Upper lobe of left lung (tissue), 6 donors: ENCODE measurements at regions not wholly inside any gene's neighbourhood (a gene's known extent, or its start where the extent isn't known, plus 50 kb on each side); places are given as distances from the start of the nearest gene placed in this dataset.

Source experiments
- ATAC-seq, 2 donors: fragments of 200-7000 bp; cut with Tn5 transposase; one replicate each; pipeline ENCODE4 v1.9.1; 2022; ENCODE audit warnings: mild to moderate bottlenecking in 2 of 2, moderate library complexity in 2 of 2; ENCODE audit not compliant: low FRiP score in 2 of 2
- DNase-seq, 2 donors: peaks; one replicate each; pipeline ENCODE4 v3.0.0-alpha.2; 2019 to 2020
- H3K27ac ChIP-seq, 4 donors: fragments of 200-600 bp; sonication (generic); one replicate each; pipeline ENCODE4 v1.5.1; 2016 to 2019
- H3K27me3 ChIP-seq, 4 donors: fragments of 200-600 bp; sonication (generic); one replicate each; pipeline ENCODE4 v1.5.1; 2017 to 2019
- H3K36me3 ChIP-seq, 4 donors: fragments of 200-600 bp; sonication (generic); one replicate each; pipeline ENCODE4 v1.5.1; 2016 to 2019
- H3K4me1 ChIP-seq, 4 donors: fragments of 200-600 bp; sonication (generic); one replicate each; pipeline ENCODE4 v1.5.1; 2018 to 2019
- H3K4me3 ChIP-seq, 4 donors: fragments of 200-600 bp; sonication (generic); one replicate each; pipeline ENCODE4 v1.5.1; 2017 to 2019; ENCODE audit warnings: mild to moderate bottlenecking in 2 of 4, moderate library complexity in 1 of 4
- H3K9me3 ChIP-seq, 4 donors: fragments of 200-600 bp; sonication (generic); one replicate each; pipeline ENCODE4 v1.5.1; 2018 to 2019
- CTCF ChIP-seq, 6 experiments: fragments of 450-650 bp in 4 of 6; fragments of 200-600 bp in 2 of 6; sonication (generic) in 2 of 6; IDR thresholded peaks; one replicate each; pipeline ENCODE4 v1.5.1; 2016 to 2019; ENCODE audit warnings: antibody characterized with exemption in 6 of 6
- EP300 ChIP-seq, 4 donors: sonication (generic); formaldehyde crosslinking; IDR thresholded peaks; one replicate each; pipeline ENCODE4 v1.5.1; 2017; ENCODE audit warnings: antibody characterized with exemption in 4 of 4, control low read depth in 2 of 4
- POLR2A ChIP-seq, 4 donors: fragments of 450-650 bp; IDR thresholded peaks; one replicate each; pipeline ENCODE4 v1.5.1; 2016 to 2017; ENCODE audit warnings: antibody characterized with exemption in 4 of 4, mild to moderate bottlenecking in 2 of 4
- POLR2AphosphoS5 ChIP-seq, 2 donors: sonication (generic); formaldehyde crosslinking; IDR thresholded peaks; one replicate each; pipeline ENCODE4 v1.5.1; 2017; ENCODE audit warnings: antibody characterized with exemption in 2 of 2
- WGBS, 2 donors: methylation state at CpG; one replicate each; pipeline ENCODE4 v1.1.5; 2017 to 2018; 5-methylcytosine and 5-hydroxymethylcytosine counted together
- donor health status: DM: no; HTN: no; CAD: no; lungs with moderate emphysema.
- donor health status: DM: no; HTN: yes; CAD: no; lungs with severe emphysema.

- H3K4me1 ChIP-seq: no peaks in the 10 kb centered on the region
- H3K27me3 ChIP-seq: no peaks in the 10 kb centered on the region
- ATAC-seq: no peak
- no peak overlapping the region for H3K4me3 ChIP-seq
- H3K36me3 ChIP-seq: no peaks in the 10 kb centered on the region
- TF ChIP-seq EP300 (IDR thresholded peaks at IDR 0.05): no peak
- no peak for TF ChIP-seq POLR2A (IDR thresholded peaks at IDR 0.05)
- TF ChIP-seq CTCF (IDR thresholded peaks at IDR 0.05): no peak
- no peak for TF ChIP-seq POLR2AphosphoS5 (IDR thresholded peaks at IDR 0.05)
- H3K9me3 ChIP-seq: no peaks in the 10 kb centered on the region
- WGBS, 2 donors: 81 to 86% methylated on average over 3 of the region's 3 CpGs
- no peak for DNase-seq
- no peak overlapping the region for H3K27ac ChIP-seq
Measured at GRCh38 chr2:67066782-67067181, 330.4 kb upstream of the ETAA1 start.

- DNase-seq (no peak), ATAC-seq (no peak)
- no peak for TF ChIP-seq CTCF (IDR thresholded peaks at IDR 0.05)
- TF ChIP-seq POLR2AphosphoS5 (IDR thresholded peaks at IDR 0.05): no peak
- no peak for TF ChIP-seq EP300 (IDR thresholded peaks at IDR 0.05)
- TF ChIP-seq POLR2A (IDR thresholded peaks at IDR 0.05): no peak
- Histone ChIP-seq H3K27ac (no peak overlapping the region), H3K4me1 (no peaks in the 10 kb centered on the region), H3K27me3 (no peaks in the 10 kb centered on the region), H3K9me3 (no peaks in the 10 kb centered on the region), H3K36me3 (no peaks in the 10 kb centered on the region), H3K4me3 (no peak overlapping the region)
Measured at GRCh38 chr2:67067656-67068055, 329.5 kb upstream of the ETAA1 start.

GRCh38 chr2:67070826-67071225 lies 326.3 kb upstream of the ETAA1 start:
- DNase-seq: no peak
- WGBS, 2 donors: 74 to 78% methylated on average over 1 of the region's 1 CpG
- no peak for TF ChIP-seq POLR2A (IDR thresholded peaks at IDR 0.05)
- TF ChIP-seq POLR2AphosphoS5 (IDR thresholded peaks at IDR 0.05): no peak
- no peak for TF ChIP-seq CTCF (IDR thresholded peaks at IDR 0.05)
- TF ChIP-seq EP300 (IDR thresholded peaks at IDR 0.05): no peak

GRCh38 chr2:67075056-67075455 lies 322.1 kb upstream of the ETAA1 start:
- Histone ChIP-seq H3K27ac (no peak overlapping the region), H3K4me1 (no peaks in the 10 kb centered on the region), H3K36me3 (no peaks in the 10 kb centered on the region), H3K9me3 (no peaks in the 10 kb centered on the region), H3K4me3 (no peak overlapping the region), H3K27me3 (no peaks in the 10 kb centered on the region)
- no peak for DNase-seq
- no peak for TF ChIP-seq POLR2AphosphoS5 (IDR thresholded peaks at IDR 0.05)
- TF ChIP-seq EP300 (IDR thresholded peaks at IDR 0.05): no peak
- no peak for TF ChIP-seq CTCF (IDR thresholded peaks at IDR 0.05)
- no peak for TF ChIP-seq POLR2A (IDR thresholded peaks at IDR 0.05)
- no peak for ATAC-seq
- 86 to 93% methylated on average over 7 of the region's 7 CpGs for WGBS, 2 donors

More at GRCh38 chr2:67070826-67071225, 326.3 kb upstream of the ETAA1 start:
- H3K27ac ChIP-seq: no peak overlapping the region
- no peaks in the 10 kb centered on the region for H3K27me3 ChIP-seq
- H3K9me3 ChIP-seq: no peaks in the 10 kb centered on the region
- no peaks in the 10 kb centered on the region for H3K4me1 ChIP-seq
- no peak for ATAC-seq
- no peaks in the 10 kb centered on the region for H3K36me3 ChIP-seq
- H3K4me3 ChIP-seq: no peak overlapping the region

- no peak overlapping the region for H3K4me3 ChIP-seq
- no peaks in the 10 kb centered on the region for H3K36me3 ChIP-seq
- ATAC-seq (no peak), DNase-seq (no peak)
- no peak overlapping the region for H3K27ac ChIP-seq
- 76 to 83% methylated on average over 3 of the region's 3 CpGs for WGBS, 2 donors
- peaks cover 0 to 4% (median 0%) of the 10 kb centered on the region in 4 donors for H3K9me3 ChIP-seq
- no peaks in the 10 kb centered on the region for H3K27me3 ChIP-seq
- no peaks in the 10 kb centered on the region for H3K4me1 ChIP-seq
- TF ChIP-seq CTCF (IDR thresholded peaks at IDR 0.05) (no peak), EP300 (IDR thresholded peaks at IDR 0.05) (no peak)
Measured at GRCh38 chr2:67075530-67076238, 321.4 kb upstream of the ETAA1 start.
